Cardiac fibroblast (primary cell): ENCODE measurements at regions not wholly inside any gene's neighbourhood (a gene's known extent, or its start where the extent isn't known, plus 50 kb on each side); places are given as distances from the start of the nearest gene placed in this dataset.

Experiments used
- DNase-seq, 2 donors: peaks; one replicate each; pipeline versions ENCODE4 v3.0.0 to v3.0.0-alpha.2; 2010; ENCODE audit warnings: low read depth in 2 of 2
- H3K4me3 ChIP-seq, 2 donors: replicated peaks in 1 of 2; 1 replicate in 1 of 2; 2 replicates in 1 of 2; pipeline ENCODE4 v1.5.1; 2011; ENCODE audit warnings: low read depth in 2 of 2, low read length in 2 of 2, mild to moderate bottlenecking in 2 of 2, moderate library complexity in 1 of 2
- CTCF ChIP-seq: IDR thresholded peaks from one replicate; pipeline ENCODE4 v1.5.1; 2011; ENCODE audit warnings: low read depth, mild to moderate bottlenecking, low read length, inconsistent platforms

- no peak for DNase-seq
- no peak for TF ChIP-seq CTCF
- no peak overlapping the region for H3K4me3 ChIP-seq
These were observed 100.1 kb upstream of the FSHR start for GRCh38 chr2:49254401-49254800.

- H3K4me3 ChIP-seq: no peak overlapping the region
- peak; percentile 63 to 72 for DNase-seq
- TF ChIP-seq CTCF: no peak
These were observed 97.5 kb upstream of the FSHR start for GRCh38 chr2:49251766-49252165.

GRCh38 chr2:49251251-49251650, 96.9 kb upstream of the FSHR start:
- no peak for DNase-seq
- no peak overlapping the region for H3K4me3 ChIP-seq
- TF ChIP-seq CTCF: no peak

GRCh38 chr2:49248506-49248905, 94.2 kb upstream of the FSHR start:
- peak; percentile 95 to 98 for DNase-seq
- no peak overlapping the region for H3K4me3 ChIP-seq

GRCh38 chr2:49241991-49242390, 87.7 kb upstream of the FSHR start:
- TF ChIP-seq CTCF: no peak
- H3K4me3 ChIP-seq: no peak overlapping the region
- DNase-seq: peak; percentile 34 to 54

More at GRCh38 chr2:49248506-49248905, 94.2 kb upstream of the FSHR start:
- no peak for TF ChIP-seq CTCF

- DNase-seq: no peak
- no peak for TF ChIP-seq CTCF
- no peak overlapping the region for H3K4me3 ChIP-seq
These were observed 87.2 kb upstream of the FSHR start for GRCh38 chr2:49241501-49241900.

GRCh38 chr2:49240608-49241007, 86.3 kb upstream of the FSHR start:
- TF ChIP-seq CTCF: no peak
- peak in 1 of 2 donors; percentile 15 for DNase-seq
- no peak overlapping the region for H3K4me3 ChIP-seq
